Prostate gland (tissue), 2 donors: ENCODE measurements at regions not wholly inside any gene's neighbourhood (a gene's known extent, or its start where the extent isn't known, plus 50 kb on each side); places are given as distances from the start of the nearest gene placed in this dataset.

Source experiments
- POLR2A ChIP-seq: fragments of 450-650 bp; IDR thresholded peaks from one replicate; pipeline ENCODE4 v1.6.1; 2016; ENCODE audit warnings: antibody characterized with exemption, mild to moderate bottlenecking
- POLR2AphosphoS5 ChIP-seq: sonication (generic); formaldehyde crosslinking; IDR thresholded peaks from one replicate; pipeline ENCODE4 v1.6.1; 2017; ENCODE audit warnings: antibody characterized with exemption
- TF ChIP-seq, protein P1 (sequence below), 4 experiments: fragments of 200-600 bp in 2 of 4; fragments of 450-650 bp in 2 of 4; sonication (generic) in 2 of 4; IDR thresholded peaks; 1 replicate in 3 of 4; 2 replicates in 1 of 4; pipeline ENCODE4 v1.5.1; 2016 to 2019; ENCODE audit warnings: antibody characterized with exemption in 4 of 4, mild to moderate bottlenecking in 2 of 4, moderate library complexity in 2 of 4

GRCh38 chr14:42163136-42163535 is 556.5 kb downstream of the LRFN5 start:
- TF ChIP-seq, protein P1, sequence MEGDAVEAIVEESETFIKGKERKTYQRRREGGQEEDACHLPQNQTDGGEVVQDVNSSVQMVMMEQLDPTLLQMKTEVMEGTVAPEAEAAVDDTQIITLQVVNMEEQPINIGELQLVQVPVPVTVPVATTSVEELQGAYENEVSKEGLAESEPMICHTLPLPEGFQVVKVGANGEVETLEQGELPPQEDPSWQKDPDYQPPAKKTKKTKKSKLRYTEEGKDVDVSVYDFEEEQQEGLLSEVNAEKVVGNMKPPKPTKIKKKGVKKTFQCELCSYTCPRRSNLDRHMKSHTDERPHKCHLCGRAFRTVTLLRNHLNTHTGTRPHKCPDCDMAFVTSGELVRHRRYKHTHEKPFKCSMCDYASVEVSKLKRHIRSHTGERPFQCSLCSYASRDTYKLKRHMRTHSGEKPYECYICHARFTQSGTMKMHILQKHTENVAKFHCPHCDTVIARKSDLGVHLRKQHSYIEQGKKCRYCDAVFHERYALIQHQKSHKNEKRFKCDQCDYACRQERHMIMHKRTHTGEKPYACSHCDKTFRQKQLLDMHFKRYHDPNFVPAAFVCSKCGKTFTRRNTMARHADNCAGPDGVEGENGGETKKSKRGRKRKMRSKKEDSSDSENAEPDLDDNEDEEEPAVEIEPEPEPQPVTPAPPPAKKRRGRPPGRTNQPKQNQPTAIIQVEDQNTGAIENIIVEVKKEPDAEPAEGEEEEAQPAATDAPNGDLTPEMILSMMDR (IDR thresholded peaks at IDR 0.05), result no peak
- TF ChIP-seq POLR2AphosphoS5 (no peak), POLR2A (no peak)
